Activated CD4-positive, alpha-beta T cell treated with anti-CD3 and anti-CD28 coated beads, Interleukin-2, Interleukin-4, amounts not matched to agents 100 ng/mL and 50 ng/mL, durations not matched to agents 16 hours and 8 hours (primary cell): ENCODE measurements at regions not wholly inside any gene's neighbourhood (a gene's known extent, or its start where the extent isn't known, plus 50 kb on each side); places are given as distances from the start of the nearest gene placed in this dataset.
"Not testable (repeated sequence)": the region's sequence is repeated elsewhere in the genome, so short reads cannot be mapped to it uniquely, and the experiment has no call there.

ENCODE experiments used
- DNase-seq: peaks from one replicate; pipeline ENCODE4 v3.0.0-alpha.2; 2020; ENCODE audit warnings: low spot score

DNA sequence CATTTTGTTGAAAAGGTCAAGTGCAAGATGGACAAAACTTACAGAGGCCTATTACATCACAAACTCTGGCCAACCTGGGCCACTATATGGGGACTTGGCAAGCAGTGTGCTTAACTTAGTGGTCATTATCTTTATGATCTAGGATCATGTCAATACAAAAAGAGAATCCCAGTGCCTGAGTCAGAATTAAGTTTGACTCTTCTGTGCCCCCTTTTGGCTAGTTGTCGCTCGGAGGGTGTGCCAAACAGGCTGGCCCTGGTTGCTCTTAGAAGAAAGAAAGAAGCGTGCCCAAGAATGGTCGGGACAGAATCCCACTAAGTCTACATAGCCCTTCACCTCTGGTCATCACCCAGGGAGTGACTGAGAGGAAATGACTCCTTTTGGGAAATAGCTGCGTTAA lies 100.1 kb downstream of the EIF4E start:
- peak; percentile 19 for DNase-seq

DNA sequence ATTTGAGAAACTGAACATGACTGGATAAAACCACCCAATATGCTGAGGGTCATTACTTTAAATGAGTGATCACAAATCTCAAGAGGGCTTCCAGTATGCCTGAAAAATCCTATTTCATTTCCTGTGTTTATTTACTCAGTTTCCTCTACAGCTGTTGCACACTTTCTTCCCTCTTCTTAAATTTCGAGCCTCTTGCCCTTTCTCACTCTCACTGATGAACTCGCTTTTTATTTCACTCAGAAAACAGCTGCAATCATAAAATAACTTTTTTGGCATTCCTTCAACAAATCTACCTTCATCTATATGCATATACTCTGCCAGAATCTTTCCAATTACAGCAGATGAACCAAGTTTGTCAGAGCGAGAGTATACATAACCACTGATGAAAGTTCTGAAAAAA lies 101.3 kb downstream of the EIF4E start:
- DNase-seq = no peak

DNA sequence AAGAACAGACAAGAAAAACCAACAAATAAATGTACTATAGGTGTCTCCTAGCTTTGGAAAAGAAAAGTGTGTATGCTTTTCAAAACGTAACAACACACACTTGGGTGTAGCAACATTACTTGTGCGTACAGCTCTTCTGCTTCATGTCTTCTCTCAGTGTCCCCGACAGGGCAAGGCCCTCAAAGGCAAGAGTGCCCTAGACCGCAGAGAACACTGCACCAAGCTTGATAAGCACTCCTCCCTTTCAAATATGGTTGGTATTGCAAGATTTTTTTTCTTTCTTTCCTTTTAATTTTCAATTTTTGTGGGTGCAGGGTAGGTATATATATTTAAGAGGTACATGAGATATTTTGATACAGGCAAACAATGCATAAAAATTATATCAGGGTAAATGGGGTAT lies 106.8 kb downstream of the EIF4E start:
- DNase-seq = no peak

DNA sequence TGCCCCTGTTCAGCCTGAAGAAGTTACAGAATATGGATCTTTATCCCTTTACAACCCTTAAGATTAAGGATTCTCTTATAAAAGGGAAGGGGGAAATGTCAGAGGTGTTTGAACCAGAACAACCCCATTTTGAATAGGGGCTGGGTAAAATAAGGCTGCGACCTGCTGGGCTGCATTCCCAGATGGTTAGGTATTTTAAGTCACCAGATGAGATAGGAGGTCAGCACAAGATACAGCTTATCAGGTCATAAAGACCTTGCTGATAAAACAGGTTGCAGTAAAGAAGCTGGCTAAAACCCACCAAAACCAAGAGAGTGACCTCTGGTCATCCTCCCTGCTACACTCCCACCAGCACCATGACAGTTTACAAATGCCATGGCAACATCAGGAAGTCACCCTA lies 110.8 kb downstream of the EIF4E start:
- not testable (repeated sequence) for DNase-seq

DNA sequence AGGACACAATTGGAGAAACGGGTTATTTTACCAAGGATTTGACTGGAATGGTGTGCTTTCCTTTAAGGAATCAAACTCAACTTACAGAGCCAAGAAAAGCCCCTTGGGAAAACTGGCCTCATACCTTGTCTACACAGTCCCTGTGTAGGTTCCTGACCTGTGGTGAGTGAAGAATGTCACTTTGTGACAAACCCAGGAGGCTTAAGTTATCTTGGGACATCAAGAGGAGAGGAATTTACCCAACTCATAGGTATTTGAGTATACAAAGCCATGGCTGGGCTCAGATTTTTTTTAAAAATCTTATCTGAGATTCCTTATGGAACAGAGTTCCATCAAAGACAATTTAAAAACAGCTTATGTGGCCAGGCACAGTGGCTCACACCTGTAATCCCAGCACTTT lies 112.1 kb downstream of the EIF4E start:
- no peak for DNase-seq

DNA sequence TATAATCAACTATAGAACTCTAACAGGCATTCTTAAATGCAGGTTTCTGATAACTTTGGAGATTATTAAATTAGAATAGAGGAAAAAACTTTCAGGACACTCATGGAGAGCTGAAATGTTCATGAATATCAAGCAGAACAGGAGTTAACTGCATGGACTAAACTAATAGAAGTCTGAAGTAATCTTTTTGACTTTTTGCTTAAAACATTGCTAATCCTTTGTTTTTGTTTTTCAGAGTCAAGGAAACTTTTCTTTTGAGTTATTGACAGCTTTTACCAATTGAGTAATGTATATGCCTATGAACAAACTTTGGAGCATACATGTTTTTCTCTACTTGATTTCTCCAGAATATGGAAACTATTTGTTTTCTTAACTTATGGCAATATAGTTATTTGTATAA lies 112.5 kb downstream of the EIF4E start:
- DNase-seq = no peak

DNA sequence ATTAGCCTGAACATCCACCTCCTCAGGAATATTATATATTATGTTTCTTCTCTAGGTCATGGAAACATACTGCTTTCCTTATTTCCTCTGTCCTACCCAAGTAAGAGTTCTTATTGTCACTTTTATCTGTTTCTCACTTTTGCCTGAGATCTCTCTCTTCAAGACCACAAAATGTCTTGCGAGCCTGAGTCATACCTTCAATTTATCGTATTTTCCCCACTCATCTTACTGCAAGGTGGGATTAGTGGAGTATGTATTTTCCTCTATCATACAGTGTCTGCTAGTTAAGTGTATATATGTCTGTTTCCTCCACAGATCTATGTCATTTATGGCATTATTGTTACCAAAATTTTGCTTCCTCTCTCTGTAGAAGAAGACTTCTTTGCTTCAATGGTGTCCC lies 124.5 kb downstream of the EIF4E start:
- no peak for DNase-seq

DNA sequence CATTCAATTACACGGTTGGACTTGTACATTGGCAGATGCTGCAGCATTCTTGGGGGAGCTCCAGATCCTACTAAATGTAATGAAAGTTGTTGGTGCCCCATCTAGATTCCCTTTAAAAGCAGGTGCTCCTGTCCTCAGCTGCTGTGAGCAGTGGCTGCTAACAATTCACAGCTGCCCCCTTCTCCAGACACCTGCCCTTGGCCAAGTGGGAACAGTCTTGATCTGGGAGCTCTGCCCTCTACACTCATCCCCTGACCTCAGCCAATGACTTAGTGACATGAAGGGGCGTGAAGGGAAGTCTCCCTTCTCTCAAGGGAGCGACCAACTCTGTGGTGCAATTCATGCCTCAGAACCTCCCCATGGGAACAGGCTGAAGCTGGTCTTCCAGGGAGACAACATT lies 125.7 kb downstream of the EIF4E start:
- DNase-seq = no peak

DNA sequence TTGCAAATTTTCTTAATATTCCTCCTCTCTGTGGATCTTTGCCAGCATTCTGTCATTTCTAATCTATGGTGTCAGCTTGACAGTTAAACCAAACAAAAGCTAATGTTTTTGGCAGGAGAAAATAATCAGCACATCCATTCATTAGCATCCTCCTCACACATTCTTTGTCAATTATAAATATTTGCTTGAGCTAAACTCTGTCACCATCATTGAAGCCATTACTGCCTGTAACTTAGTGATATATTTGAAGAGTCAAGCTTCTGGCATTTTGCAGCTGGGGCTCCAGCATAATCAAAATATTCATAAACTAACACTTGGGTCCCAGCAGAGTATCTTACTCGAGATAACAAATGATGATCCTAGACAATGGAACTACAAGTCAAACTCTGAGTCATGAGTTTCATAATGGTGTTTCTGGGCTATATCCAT lies 126.1 kb downstream of the EIF4E start:
- no peak for DNase-seq

DNA sequence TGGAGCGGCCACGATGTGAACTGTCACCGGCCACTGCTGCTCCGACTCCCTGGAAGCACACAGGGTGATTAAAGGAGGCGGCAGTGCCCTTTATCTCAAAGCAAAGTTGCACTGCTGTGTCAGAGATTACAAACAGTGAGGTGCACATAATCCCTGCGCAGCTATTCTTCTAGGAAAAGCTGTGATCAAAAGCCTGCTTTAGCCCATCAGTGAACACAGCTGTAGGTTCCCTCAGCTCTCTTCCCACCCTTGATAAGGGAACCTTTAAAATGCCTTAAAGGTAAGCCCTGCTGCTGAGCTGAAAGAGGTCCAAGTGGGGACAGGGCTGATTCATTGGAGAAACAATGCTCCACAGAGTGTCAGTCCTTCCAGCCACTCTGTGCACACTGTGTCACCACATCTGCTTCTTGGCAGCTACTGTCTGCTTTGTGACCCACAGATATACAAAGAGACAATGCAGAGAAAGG lies 127.6 kb downstream of the EIF4E start:
- no peak for DNase-seq

DNA sequence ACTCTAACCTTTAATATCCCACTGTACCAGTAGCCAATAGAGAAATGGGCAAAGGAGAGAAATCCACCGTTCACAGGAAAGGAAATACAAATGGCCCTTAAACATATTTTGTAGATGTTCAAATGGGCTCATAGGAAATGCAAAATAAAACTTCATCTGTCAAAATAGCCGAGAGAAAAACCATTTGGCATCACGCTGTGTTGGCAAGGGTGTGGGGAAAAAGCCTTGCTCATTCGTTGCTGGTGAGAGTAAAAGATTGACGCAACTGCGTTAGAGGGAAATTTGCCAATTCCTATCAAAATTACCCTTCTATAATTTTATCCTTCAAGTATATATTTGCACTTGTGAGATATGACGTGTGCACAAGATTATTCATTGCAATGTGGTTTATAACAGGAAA lies 131.9 kb downstream of the EIF4E start:
- DNase-seq = no peak

DNA sequence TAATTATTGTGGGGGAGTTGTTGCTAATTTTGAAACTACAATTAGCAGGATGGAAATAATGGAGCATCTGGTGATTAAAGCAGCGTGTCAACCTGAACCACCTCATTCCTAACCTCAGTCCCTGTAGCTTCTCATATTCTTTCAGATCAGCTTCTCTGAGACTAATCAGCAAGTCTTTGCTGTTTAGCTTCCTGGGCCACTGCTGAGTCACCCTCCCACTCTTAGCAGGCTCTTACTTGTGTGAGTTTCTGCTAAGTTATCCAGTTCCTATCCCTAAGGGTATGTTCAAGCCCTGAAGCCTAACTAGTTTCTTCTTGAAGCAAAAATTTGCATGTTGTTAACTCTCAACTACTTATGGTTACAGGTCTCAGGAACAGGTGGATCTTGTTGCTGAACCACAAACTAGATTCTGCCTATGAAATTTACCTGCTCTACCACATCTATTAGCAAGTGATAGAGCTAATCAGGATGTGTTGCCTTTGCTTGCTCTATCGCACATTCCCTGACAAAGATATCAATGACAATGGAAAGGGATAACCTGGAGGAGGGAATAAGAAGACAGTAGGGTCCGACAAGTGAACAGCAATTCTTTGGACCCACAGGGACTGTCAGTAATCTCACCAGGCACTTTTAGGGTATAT lies 134.2 kb downstream of the EIF4E start:
- peak; percentile 21 for DNase-seq

DNA sequence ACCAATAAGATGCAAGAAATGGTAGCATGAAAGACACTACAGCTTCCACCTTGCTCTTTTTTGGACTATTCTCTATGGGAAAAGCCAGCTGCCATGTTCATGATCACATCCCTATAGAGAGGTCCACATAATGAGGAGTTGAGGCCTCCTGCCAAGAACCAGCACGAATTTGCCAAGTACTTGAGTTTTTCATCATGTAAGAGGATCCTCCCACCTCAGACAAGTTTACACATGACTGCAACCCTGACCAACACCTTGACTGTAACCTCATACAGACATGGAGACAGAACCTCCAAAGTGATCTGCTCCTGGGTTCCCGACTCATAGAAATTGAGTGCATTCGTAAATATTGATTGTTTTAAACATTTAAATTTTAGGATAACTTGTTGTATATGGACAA lies 135.2 kb upstream of the TSPAN5 start:
- DNase-seq = no peak

DNA sequence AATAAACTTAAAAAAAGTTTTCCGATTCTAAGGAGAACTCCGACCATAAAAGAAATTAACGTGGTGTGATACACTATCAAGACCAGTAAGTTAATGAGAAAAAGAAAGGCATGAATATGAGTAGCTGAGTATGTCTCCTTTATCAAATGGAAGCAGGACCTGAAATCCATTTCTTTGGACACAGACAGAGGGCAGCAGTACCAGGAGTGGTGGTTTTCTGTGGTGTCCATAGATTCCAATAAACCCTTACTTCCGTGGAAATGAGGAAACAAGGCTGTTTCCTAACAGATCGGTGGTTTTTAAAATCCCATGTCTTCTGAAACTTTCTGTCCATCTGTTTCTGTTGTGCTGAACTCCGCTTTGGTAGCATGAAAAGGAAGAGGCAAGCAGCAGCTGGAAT lies 128.5 kb upstream of the TSPAN5 start:
- no peak for DNase-seq

DNA sequence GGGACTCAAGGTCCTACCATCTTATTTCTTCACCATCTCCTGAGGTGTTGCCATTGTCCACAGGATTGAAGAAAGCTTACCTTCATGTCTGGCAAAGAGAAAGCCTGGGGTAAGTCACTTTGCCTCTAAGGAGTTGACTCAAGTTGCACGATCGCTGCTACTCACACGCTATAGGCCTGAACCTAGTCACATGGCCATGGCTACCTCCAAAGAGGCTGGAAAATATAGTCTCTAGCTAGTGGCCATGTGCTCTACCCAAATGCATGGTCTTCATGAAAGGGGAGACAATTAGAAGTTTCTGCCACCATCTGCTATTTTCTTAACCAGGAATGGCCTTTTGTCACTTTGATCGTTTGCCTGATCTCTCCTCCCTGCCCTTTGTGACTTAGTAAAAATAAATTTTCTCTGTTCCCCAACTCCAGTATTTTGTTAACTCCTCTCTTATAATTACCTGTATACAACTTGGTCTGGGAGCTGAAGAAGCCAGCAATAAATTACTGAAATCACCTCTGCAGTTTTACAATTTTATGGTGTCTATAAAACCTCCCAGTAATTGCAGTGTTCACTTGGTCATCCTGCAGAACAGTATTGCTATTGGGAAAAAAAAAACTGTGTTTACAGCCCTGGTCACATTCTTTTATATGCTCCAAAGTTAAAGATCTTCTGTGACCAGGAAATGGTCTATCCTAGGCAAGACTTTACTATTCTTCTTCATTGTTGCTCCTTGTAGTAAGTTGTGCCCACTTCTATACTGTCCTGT lies 126.7 kb upstream of the TSPAN5 start:
- DNase-seq = no peak

DNA sequence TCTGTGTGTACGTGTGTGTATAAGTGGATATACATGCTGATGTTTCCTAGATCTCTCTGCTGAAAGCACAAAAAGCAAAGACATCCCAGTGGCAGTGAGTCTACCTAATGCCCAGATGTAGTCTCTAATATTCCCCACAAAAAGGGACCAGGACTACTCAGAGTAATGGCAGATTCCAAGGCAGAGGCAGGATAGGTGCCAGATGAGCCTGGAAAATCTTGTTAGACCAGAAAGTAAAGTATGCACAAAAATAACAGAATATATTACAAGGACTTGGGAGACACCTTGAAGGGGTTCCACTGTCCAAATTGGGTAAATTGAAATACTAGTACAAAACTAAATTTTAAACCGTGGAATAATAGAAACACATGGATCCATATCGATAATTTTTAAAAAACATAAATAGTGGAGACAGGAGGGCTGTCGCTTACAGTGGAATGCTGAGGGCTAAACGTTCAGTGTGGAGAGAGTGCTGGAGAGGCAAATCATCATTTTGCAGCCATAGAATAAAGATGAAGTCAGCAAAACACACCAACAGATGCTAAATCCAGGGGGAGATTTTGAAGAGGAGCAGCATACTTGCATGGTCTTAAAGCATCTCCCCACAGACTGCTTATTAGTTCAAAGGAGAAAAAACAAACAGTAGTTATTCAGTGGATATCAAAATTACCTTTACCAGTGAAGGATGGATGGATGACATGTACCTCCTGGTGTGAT lies 123.4 kb upstream of the TSPAN5 start:
- no peak for DNase-seq

DNA sequence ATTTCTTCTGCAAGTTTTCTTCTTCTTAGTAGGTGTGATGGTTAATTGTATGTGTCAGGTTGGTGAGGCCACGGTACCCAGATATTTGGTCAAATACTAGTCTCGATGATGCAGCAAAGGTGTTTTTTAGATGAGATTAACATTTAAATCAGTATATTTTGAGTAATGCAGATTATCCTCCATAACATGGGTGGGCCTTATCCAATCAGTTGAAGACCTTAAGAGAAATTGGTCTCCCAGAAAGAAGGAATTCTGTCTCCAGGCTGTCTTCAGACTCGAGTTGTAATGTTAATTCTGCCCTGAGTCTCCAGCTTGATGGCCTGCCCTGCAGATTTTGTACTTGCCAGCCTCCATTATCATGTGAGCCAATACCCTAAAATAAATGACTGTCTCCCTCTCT lies 122.5 kb upstream of the TSPAN5 start:
- no peak for DNase-seq

DNA sequence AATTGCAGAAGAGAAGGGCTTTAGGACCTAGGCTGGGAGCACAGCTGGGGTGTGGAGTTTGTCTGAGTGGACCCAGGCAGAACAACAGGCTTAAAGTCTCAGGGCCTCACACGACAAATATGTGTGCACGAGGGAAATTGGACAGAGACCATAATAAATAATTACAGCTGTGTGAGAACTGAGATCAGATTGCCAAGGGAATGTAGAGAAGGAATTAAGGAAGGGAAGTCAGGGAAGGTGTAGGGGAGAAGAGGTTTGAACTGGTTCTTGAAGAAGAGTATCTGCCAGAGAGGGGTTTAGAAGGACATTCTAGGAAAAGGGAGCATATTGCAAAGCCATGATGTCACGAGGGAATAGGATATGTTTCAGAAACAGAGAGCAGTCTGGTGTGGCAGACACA lies 120.7 kb upstream of the TSPAN5 start:
- no peak for DNase-seq

DNA sequence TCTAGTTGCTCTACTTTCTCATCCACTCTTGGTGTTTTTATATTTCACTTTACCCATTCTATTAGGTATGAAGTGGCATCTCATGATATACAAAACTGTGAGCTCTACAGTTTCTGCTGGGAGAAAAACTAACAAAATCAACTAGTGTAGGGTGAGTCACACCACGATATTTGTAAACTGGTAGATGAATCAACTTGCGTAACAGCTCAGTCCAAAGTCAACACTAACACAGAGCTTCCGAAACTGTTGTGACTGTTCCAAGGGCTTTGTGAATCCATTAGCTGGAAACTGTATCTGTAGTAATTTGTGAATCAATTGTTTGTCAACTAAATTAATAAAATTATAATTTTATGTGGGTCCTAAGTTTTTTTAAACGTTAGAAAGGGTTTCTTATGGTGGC lies 119.8 kb upstream of the TSPAN5 start:
- DNase-seq = no peak

DNA sequence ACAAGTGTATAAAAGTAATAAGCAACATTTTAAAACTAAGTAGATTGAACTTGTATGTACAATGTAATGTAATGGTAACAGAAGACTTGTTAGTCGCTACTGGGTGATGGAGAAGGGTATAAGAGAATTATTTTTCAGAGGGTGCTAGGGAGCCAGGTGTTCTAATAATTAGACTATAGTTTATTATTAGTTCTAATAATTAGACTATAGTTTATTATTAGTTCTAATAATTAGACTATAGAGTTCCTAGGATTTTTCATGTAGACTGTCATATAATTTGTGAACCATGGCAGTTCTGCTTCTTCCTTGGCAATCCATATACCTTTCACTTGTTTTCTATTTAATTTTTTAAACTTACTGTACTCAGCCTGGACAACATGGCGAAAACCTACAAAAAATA lies 117.3 kb upstream of the TSPAN5 start:
- DNase-seq = no peak

DNA sequence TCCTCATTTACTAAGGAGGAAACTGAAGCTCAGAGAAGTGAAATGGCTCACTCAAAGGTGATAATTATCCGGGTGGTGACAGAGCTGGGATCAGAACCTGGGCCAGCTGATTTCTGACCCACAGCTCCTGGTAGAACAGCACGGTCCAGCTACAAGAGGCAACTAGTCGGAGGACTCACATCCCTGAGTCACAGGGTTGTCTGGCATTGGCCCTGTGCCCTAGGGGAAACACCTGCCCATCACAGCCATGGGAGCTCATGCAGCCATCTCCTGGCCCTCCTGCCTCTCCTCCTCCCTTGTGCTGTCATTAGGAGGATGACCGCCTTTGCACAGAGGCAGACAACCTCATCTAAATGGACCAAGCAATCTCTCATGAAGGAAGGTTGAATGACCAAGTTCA lies 115.2 kb upstream of the TSPAN5 start:
- no peak for DNase-seq

DNA sequence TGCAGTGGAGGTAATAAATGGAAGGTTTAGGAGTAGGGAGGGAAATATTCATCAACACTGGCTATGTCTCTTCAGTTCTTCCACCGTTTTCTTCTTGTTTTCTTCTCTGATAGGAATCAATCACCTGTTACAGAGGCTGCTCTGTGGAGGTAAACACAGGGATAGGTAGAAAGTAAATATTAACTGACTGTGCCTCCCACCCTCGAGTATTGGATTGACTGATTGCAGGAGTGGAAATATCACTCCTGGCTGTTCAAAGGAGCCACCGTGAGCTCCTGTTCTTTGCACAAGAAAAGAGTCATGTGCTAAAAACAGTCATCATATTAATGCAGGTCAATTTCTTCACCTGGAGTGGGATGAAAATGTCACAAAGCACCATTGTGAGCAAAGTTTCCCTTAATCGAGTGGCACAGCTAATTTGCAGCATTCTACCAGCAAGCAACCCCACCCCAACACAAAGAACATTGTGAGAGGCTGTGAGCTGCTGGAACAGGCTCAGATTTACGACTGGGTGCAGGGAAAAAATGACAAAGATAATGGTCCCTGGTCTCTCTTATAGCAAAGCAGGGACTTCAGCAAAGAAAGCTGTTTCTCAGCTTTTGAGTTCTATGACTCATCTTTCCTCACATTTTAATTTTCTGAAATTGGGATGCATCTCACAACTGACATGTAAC lies 113.7 kb upstream of the TSPAN5 start:
- no peak for DNase-seq

DNA sequence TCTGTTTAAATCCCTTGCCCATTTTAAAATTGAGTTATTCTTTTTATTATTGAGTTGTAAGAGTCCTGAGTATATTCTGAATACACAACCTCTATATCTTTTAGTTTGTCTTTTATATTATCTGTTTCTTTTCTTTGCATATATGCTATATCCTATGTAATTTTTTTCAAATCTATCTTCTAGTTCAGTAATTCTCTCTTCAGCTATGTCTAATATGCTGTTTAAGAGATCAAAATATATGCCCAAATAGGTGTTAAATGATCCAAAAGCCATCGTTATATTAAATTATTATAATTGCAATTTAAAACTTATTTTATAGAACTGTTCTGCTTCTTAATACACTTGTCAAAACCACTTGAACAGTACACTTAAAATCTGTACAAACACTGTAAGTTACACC lies 107.4 kb upstream of the TSPAN5 start:
- DNase-seq = no peak
